ENCODE measurements at regions not wholly inside any gene's neighbourhood (a gene's known extent, or its start where the extent isn't known, plus 50 kb on each side); places are given as distances from the start of the nearest gene placed in this dataset.

DNA sequence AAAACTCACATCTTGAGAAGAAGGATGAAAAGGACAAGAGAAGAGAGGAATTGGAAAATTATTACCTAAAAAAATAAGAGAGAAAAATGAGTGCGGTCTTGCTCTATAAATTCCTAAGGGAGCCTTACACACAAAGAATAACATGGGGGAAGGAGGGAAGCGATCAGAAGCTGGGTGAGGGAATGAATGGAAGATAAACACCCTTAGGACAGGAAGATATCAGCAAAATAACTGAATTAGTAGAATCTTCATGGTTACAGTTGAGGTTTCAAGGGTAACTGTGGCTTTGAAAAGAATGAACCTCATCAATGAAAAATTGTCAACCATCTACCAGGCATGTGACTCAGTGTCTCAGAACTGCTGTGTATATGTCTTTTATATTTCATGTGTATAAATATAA, 192.5 kb upstream of the FOXD3 start:
- TF ChIP-seq, protein P1, sequence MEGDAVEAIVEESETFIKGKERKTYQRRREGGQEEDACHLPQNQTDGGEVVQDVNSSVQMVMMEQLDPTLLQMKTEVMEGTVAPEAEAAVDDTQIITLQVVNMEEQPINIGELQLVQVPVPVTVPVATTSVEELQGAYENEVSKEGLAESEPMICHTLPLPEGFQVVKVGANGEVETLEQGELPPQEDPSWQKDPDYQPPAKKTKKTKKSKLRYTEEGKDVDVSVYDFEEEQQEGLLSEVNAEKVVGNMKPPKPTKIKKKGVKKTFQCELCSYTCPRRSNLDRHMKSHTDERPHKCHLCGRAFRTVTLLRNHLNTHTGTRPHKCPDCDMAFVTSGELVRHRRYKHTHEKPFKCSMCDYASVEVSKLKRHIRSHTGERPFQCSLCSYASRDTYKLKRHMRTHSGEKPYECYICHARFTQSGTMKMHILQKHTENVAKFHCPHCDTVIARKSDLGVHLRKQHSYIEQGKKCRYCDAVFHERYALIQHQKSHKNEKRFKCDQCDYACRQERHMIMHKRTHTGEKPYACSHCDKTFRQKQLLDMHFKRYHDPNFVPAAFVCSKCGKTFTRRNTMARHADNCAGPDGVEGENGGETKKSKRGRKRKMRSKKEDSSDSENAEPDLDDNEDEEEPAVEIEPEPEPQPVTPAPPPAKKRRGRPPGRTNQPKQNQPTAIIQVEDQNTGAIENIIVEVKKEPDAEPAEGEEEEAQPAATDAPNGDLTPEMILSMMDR (conservative IDR thresholded peaks at IDR 0.05 in 1 of 2, IDR thresholded peaks at IDR 0.05 in 1 of 2; ENCODE audit: low read depth in 1 of 2, low read length in 2 of 2), result no peak
- no peak for TF ChIP-seq EZH2 (IDR thresholded peaks at IDR 0.05; ENCODE audit: low read length, missing control alignments)

Data from fibroblast of lung (primary cell).